HG02623 (cell line): ENCODE measurements at regions not wholly inside any gene's neighbourhood (a gene's known extent, or its start where the extent isn't known, plus 50 kb on each side); places are given as distances from the start of the nearest gene placed in this dataset.
"Not testable (repeated sequence)": the region's sequence is repeated elsewhere in the genome, so short reads cannot be mapped to it uniquely, and the experiment has no call there.

ENCODE experiments used
- ATAC-seq: cut with Tn5 transposase; IDR thresholded peaks from one replicate; pipeline ENCODE4 v1.9.1; 2021; ENCODE audit warnings: moderate library complexity; ENCODE audit not compliant: unreplicated experiment

GRCh38 chr16:65621640-65622039, 499.8 kb upstream of the CDH11 start:
- ATAC-seq, result no peak

GRCh38 chr16:65619606-65620005, 497.7 kb upstream of the CDH11 start:
- no peak for ATAC-seq

GRCh38 chr16:65618931-65619330, 497.1 kb upstream of the CDH11 start:
- ATAC-seq, result no peak

GRCh38 chr16:65618333-65618732, 496.5 kb upstream of the CDH11 start:
- ATAC-seq, result no peak

- ATAC-seq, result no peak
These were observed 495.6 kb upstream of the CDH11 start for GRCh38 chr16:65617421-65617820.

GRCh38 chr16:65608455-65608854, 486.6 kb upstream of the CDH11 start:
- no peak for ATAC-seq

GRCh38 chr16:65604771-65605170, 482.9 kb upstream of the CDH11 start:
- ATAC-seq, result no peak

GRCh38 chr16:65601781-65602180, 479.9 kb upstream of the CDH11 start:
- no peak for ATAC-seq

- ATAC-seq, result no peak
These were observed 478.8 kb upstream of the CDH11 start for GRCh38 chr16:65600629-65601028.

GRCh38 chr16:65600046-65600445, 478.2 kb upstream of the CDH11 start:
- no peak for ATAC-seq

GRCh38 chr16:65598621-65599020, 476.8 kb upstream of the CDH11 start:
- ATAC-seq, result no peak

- no peak for ATAC-seq
These were observed 461.6 kb upstream of the CDH11 start for GRCh38 chr16:65583498-65583897.

- ATAC-seq, result no peak
These were observed 457.2 kb upstream of the CDH11 start for GRCh38 chr16:65579050-65579449.

GRCh38 chr16:65576631-65577030, 454.8 kb upstream of the CDH11 start:
- ATAC-seq, result no peak

- no peak for ATAC-seq
These were observed 454.3 kb upstream of the CDH11 start for GRCh38 chr16:65576139-65576538.

GRCh38 chr16:65574326-65574966, 452.6 kb upstream of the CDH11 start:
- no peak for ATAC-seq

GRCh38 chr16:65572156-65572555, 450.3 kb upstream of the CDH11 start:
- ATAC-seq, result no peak

- ATAC-seq, result no peak
These were observed 448.4 kb upstream of the CDH11 start for GRCh38 chr16:65570261-65570660.

GRCh38 chr16:65559846-65560245, 438.0 kb upstream of the CDH11 start:
- no peak for ATAC-seq

GRCh38 chr16:65549689-65550088, 427.8 kb upstream of the CDH11 start:
- not testable (repeated sequence) for ATAC-seq

- no peak for ATAC-seq
These were observed 426.6 kb upstream of the CDH11 start for GRCh38 chr16:65548470-65548869.

GRCh38 chr16:65547772-65548446, 426.0 kb upstream of the CDH11 start:
- no peak for ATAC-seq

GRCh38 chr16:65546353-65546791, 424.5 kb upstream of the CDH11 start:
- ATAC-seq, result no peak
